HG02885 (cell line): ENCODE measurements at regions not wholly inside any gene's neighbourhood (a gene's known extent, or its start where the extent isn't known, plus 50 kb on each side); places are given as distances from the start of the nearest gene placed in this dataset.
A peak's percentile ranks its signal among the peaks of the same experiment; 100 is the strongest.
"Not testable (repeated sequence)": the region's sequence is repeated elsewhere in the genome, so short reads cannot be mapped to it uniquely, and the experiment has no call there.

Experiments
- ATAC-seq: cut with Tn5 transposase; IDR thresholded peaks from one replicate; pipeline ENCODE4 v1.9.1; 2021; ENCODE audit warnings: mild to moderate bottlenecking; ENCODE audit not compliant: unreplicated experiment, poor library complexity

- ATAC-seq = peak; percentile 65
These were observed 226.8 kb upstream of the PLGLB2 start for GRCh38 chr2:87521057-87521456.

- not testable (repeated sequence) for ATAC-seq
These were observed 226.4 kb upstream of the PLGLB2 start for GRCh38 chr2:87521489-87521888.

- ATAC-seq = not testable (repeated sequence)
These were observed 223.2 kb upstream of the PLGLB2 start for GRCh38 chr2:87524619-87525188.

GRCh38 chr2:87525497-87525991, 222.3 kb upstream of the PLGLB2 start:
- not testable (repeated sequence) for ATAC-seq

- ATAC-seq = not testable (repeated sequence)
These were observed 221.6 kb upstream of the PLGLB2 start for GRCh38 chr2:87526258-87526657.

GRCh38 chr2:87531968-87532715, 215.7 kb upstream of the PLGLB2 start:
- not testable (repeated sequence) for ATAC-seq

- ATAC-seq = not testable (repeated sequence)
These were observed 214.3 kb upstream of the PLGLB2 start for GRCh38 chr2:87533390-87534272.

- not testable (repeated sequence) for ATAC-seq
These were observed 213.5 kb upstream of the PLGLB2 start for GRCh38 chr2:87534273-87534889.

- ATAC-seq = not testable (repeated sequence)
These were observed 211.5 kb upstream of the PLGLB2 start for GRCh38 chr2:87536427-87536826.

GRCh38 chr2:87537251-87537671, 210.6 kb upstream of the PLGLB2 start:
- ATAC-seq = not testable (repeated sequence)

- not testable (repeated sequence) for ATAC-seq
These were observed 209.6 kb upstream of the PLGLB2 start for GRCh38 chr2:87538268-87538667.

- ATAC-seq = not testable (repeated sequence)
These were observed 208.5 kb upstream of the PLGLB2 start for GRCh38 chr2:87539151-87539943.

- not testable (repeated sequence) for ATAC-seq
These were observed 207.6 kb upstream of the PLGLB2 start for GRCh38 chr2:87540242-87540641.

- not testable (repeated sequence) for ATAC-seq
These were observed 205.2 kb upstream of the PLGLB2 start for GRCh38 chr2:87542599-87543174.

GRCh38 chr2:87543797-87544196, 204.1 kb upstream of the PLGLB2 start:
- ATAC-seq = not testable (repeated sequence)

- ATAC-seq = not testable (repeated sequence)
These were observed 200.8 kb upstream of the PLGLB2 start for GRCh38 chr2:87547106-87547505.

GRCh38 chr2:87547966-87548365, 199.9 kb upstream of the PLGLB2 start:
- peak; percentile 46 for ATAC-seq

- ATAC-seq = not testable (repeated sequence)
These were observed 199.0 kb upstream of the PLGLB2 start for GRCh38 chr2:87548681-87549536.
